Activated CD8-positive, alpha-beta memory T cell treated with anti-CD3 and anti-CD28 coated beads, Interleukin-2, amount 50 U/mL, for 48 hours (primary cell): ENCODE measurements at regions not wholly inside any gene's neighbourhood (a gene's known extent, or its start where the extent isn't known, plus 50 kb on each side); places are given as distances from the start of the nearest gene placed in this dataset.

Experiments
- DNase-seq: peaks from one replicate; pipeline ENCODE4 v3.0.0-alpha.2; 2020

- DNase-seq: no peak
Observed at GRCh38 chr5:77842243-77842642, 66.1 kb upstream of the TBCA start.

GRCh38 chr5:77841616-77842015, 65.5 kb upstream of the TBCA start:
- DNase-seq: no peak

GRCh38 chr5:77840930-77841329, 64.8 kb upstream of the TBCA start:
- no peak for DNase-seq

GRCh38 chr5:77839691-77840090, 63.6 kb upstream of the TBCA start:
- no peak for DNase-seq

GRCh38 chr5:77832938-77833337, 56.8 kb upstream of the TBCA start:
- no peak for DNase-seq

GRCh38 chr5:77832166-77832770, 56.1 kb upstream of the TBCA start:
- no peak for DNase-seq

GRCh38 chr5:77828445-77828844, 52.3 kb upstream of the TBCA start:
- DNase-seq: no peak
